ENCODE measurements at regions not wholly inside any gene's neighbourhood (a gene's known extent, or its start where the extent isn't known, plus 50 kb on each side); places are given as distances from the start of the nearest gene placed in this dataset.
"Not testable (repeated sequence)": the region's sequence is repeated elsewhere in the genome, so short reads cannot be mapped to it uniquely, and the experiment has no call there.

DNA sequence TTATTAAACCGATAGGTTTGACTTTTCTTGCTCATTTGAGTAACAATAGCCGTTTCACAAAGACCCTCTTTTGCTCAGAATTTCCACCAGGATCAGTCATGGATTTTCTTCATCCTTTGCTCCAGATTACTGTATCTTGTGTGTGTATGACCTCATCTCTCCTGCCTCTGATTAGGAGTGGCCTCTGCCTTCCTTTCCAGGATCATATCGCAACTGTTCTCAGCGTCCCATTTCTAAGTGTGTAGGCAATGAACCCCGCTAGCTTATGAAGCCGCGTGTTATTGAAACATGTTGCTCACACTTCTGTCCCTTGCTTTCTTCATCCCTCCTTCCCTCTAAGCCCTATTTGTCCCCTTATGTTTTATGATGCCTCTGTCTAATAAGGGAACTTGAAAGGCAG, 169.8 kb upstream of the RPS23 start:
- Histone ChIP-seq H3K27me3 (ENCODE audit: control insufficient read depth, insufficient read depth, low read length) (no peaks in the 10 kb centered on the region), H3K4me2 (ENCODE audit: low read length) (no peak overlapping the region), H3K4me3 (ENCODE audit: low read length) (no peak overlapping the region), H3K4me1 (ENCODE audit: control insufficient read depth, insufficient read depth, low read length) (no peaks in the 10 kb centered on the region), H3K36me3 (ENCODE audit: insufficient read depth, low read length) (no peaks in the 10 kb centered on the region), H3K9me3 (replicated peaks; ENCODE audit: low read length) (no peaks in the 10 kb centered on the region), H3K9ac (ENCODE audit: low read depth, low read length) (no peak overlapping the region)

- H3K4me3 ChIP-seq (ENCODE audit: low read length), result no peak overlapping the region
- no peak overlapping the region for H3K9ac ChIP-seq (ENCODE audit: low read depth, low read length)
- H3K27me3 ChIP-seq (ENCODE audit: control insufficient read depth, insufficient read depth, low read length), result no peaks in the 10 kb centered on the region
- H3K4me1 ChIP-seq (ENCODE audit: control insufficient read depth, insufficient read depth, low read length), result no peaks in the 10 kb centered on the region
- no peaks in the 10 kb centered on the region for H3K36me3 ChIP-seq (ENCODE audit: insufficient read depth, low read length)
- no peak overlapping the region for H3K4me2 ChIP-seq (ENCODE audit: low read length)
- H3K9me3 ChIP-seq (replicated peaks; ENCODE audit: low read length), result no peaks in the 10 kb centered on the region
These were observed 168.7 kb upstream of the RPS23 start for GRCh38 chr5:82446809-82447208.

DNA sequence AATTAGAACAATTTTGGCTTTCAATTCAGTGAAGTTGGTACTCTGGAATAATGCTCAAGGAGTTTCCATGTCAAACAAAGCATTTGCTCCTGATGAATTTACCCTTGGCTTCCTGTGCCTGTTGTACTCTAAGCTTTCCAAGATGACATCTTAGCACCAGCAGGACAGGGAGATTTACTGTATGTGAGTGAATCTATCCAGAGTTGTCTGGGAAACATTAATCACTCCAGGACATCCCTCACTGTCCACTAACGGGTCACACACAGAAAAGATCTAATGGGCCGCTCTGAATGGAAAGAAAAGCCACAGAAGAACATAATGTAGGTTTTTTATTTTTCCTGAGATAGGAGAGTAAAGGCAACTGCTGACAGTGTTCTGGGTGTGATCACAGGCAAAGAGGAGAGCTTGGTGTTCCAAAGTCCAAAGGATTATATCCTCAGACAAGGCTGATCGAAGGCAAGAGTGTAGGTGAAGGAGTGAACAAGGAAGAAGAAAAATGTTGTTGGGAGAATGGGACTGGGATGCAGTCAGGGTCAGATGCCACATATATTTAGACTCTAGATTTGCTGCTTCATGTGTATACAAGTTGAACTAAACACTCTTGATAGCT, 167.7 kb upstream of the RPS23 start:
- Histone ChIP-seq H3K4me1 (ENCODE audit: control insufficient read depth, insufficient read depth, low read length) (no peaks in the 10 kb centered on the region), H3K9me3 (replicated peaks; ENCODE audit: low read length) (no peaks in the 10 kb centered on the region), H3K27me3 (ENCODE audit: control insufficient read depth, insufficient read depth, low read length) (no peaks in the 10 kb centered on the region), H3K36me3 (ENCODE audit: insufficient read depth, low read length) (no peaks in the 10 kb centered on the region), H3K4me3 (ENCODE audit: low read length) (no peak overlapping the region), H3K9ac (ENCODE audit: low read depth, low read length) (no peak overlapping the region), H3K4me2 (ENCODE audit: low read length) (no peak overlapping the region)

DNA sequence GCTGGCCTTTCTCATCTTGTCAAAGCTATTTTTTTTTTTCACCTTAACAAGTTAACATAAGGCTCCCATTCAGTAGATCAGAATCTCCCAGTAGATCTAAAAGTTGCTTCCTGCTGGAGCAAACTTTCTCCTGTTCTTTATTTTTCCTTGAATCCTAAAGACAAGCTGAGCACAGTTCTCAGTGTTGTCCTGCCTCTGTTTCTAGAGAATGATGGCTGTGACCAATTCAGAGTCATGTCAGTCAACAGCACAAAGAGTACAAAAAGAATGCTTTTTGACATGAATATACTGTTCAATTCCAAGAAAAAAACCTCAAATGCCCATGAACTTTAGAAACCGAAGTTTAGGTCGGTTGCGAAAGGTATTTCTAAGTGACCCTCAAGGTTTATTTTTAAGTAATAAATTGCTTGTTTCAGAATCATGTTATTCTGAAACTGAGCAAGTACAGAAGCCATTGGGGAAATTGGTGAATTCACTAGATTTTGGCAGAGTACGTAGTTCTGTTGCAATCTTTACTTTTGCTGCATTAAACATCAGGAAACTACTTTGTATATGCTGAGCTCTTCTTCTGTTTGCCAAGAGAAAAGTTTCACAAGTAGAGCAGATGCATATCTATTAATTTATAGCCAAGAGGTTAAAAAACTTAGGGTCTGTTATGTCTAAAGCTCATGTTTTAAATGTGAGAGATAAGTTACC, 161.7 kb upstream of the RPS23 start:
- H3K9ac ChIP-seq (ENCODE audit: low read depth, low read length), result no peak overlapping the region
- no peaks in the 10 kb centered on the region for H3K9me3 ChIP-seq (replicated peaks; ENCODE audit: low read length)
- no peak overlapping the region for H3K4me3 ChIP-seq (ENCODE audit: low read length)

DNA sequence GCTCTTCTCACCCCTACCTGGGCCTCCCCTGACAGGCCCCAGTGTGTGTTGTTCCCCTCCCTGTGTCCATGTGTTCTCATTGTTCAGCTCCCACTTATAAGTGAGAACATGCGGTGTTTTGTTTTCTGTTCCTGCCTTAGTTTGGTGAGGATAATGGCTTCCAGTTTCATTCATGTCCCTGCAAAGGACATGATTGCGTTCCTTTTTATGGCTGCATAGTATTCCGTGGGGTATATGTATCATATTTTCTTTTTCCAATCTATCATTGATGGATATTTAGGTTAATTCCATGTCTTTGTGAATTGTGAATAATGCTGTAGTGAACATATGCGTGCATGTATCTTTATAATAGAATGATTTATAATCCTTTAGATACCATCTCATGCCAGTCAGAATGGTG, 159.4 kb upstream of the RPS23 start:
- not testable (repeated sequence) for H3K4me2 ChIP-seq (ENCODE audit: low read length); H3K27me3 ChIP-seq (ENCODE audit: control insufficient read depth, insufficient read depth, low read length); H3K36me3 ChIP-seq (ENCODE audit: insufficient read depth, low read length); H3K9ac ChIP-seq (ENCODE audit: low read depth, low read length); H3K4me3 ChIP-seq (ENCODE audit: low read length); H3K9me3 ChIP-seq (replicated peaks; ENCODE audit: low read length); H3K4me1 ChIP-seq (ENCODE audit: control insufficient read depth, insufficient read depth, low read length)

More for the DNA sequence above, 161.7 kb upstream of the RPS23 start:
- Histone ChIP-seq H3K36me3 (ENCODE audit: insufficient read depth, low read length) (no peaks in the 10 kb centered on the region), H3K4me1 (ENCODE audit: control insufficient read depth, insufficient read depth, low read length) (no peaks in the 10 kb centered on the region), H3K4me2 (ENCODE audit: low read length) (no peak overlapping the region), H3K27me3 (ENCODE audit: control insufficient read depth, insufficient read depth, low read length) (no peaks in the 10 kb centered on the region)

GRCh38 chr5:82436291-82436690, 158.1 kb upstream of the RPS23 start:
- Histone ChIP-seq H3K9ac (ENCODE audit: low read depth, low read length) (no peak overlapping the region), H3K4me2 (ENCODE audit: low read length) (no peak overlapping the region), H3K36me3 (ENCODE audit: insufficient read depth, low read length) (no peaks in the 10 kb centered on the region), H3K27me3 (ENCODE audit: control insufficient read depth, insufficient read depth, low read length) (no peaks in the 10 kb centered on the region), H3K4me1 (ENCODE audit: control insufficient read depth, insufficient read depth, low read length) (no peaks in the 10 kb centered on the region), H3K4me3 (ENCODE audit: low read length) (no peak overlapping the region), H3K9me3 (replicated peaks; ENCODE audit: low read length) (no peaks in the 10 kb centered on the region)

DNA sequence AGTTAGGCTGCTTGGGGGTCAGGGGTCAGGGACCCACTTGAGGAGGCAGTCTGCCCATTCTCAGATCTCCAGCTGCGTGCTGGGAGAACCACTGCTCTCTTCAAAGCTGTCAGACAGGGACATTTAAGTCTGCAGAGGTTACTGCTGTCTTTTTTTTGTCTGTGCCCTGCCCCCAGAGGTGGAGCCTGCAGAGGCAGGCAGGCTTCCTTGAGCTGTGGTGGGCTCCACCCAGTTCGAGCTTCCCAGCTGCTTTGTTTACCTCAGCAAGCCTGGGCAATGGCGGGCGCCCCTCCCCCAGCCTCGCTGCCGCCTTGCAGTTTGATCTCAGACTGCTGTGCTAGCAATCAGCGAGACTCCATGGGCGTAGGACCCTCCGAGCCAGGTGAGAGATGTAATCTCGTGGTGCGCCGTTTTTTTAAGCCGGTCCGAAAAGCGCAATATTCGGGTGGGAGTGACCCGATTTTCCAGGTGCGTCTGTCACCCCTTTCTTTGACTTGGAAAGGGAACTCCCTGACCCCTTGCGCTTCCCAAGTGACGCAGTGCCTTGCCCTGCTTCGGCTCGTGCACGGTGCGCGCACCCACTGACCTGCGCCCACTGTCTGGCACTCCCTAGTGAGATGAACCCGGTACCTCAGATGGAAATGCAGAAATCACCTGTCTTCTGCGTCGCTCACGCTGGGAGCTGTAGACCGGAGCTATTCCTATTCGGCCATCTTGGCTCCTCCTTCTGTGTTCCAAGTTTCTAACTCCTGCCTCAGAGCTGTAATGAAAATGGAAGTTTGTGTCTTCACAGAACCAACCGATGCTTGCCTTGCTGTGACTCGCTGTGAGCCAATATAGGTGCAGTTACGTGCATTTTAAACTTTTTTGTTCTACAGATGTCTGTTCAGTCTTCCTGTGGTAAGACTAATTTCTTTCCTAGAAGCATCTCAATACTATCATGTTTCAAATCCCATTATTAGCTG, 156.8 kb upstream of the RPS23 start:
- not testable (repeated sequence) for H3K9me3 ChIP-seq (replicated peaks; ENCODE audit: low read length); H3K4me3 ChIP-seq (ENCODE audit: low read length); H3K9ac ChIP-seq (ENCODE audit: low read depth, low read length); H3K27me3 ChIP-seq (ENCODE audit: control insufficient read depth, insufficient read depth, low read length); H3K4me2 ChIP-seq (ENCODE audit: low read length); H3K36me3 ChIP-seq (ENCODE audit: insufficient read depth, low read length); H3K4me1 ChIP-seq (ENCODE audit: control insufficient read depth, insufficient read depth, low read length)

- H3K4me3 ChIP-seq (ENCODE audit: low read length), result no peak overlapping the region
- H3K4me1 ChIP-seq (ENCODE audit: control insufficient read depth, insufficient read depth, low read length), result peaks cover under 1% of the 10 kb centered on the region
- no peaks in the 10 kb centered on the region for H3K9me3 ChIP-seq (replicated peaks; ENCODE audit: low read length)
- H3K9ac ChIP-seq (ENCODE audit: low read depth, low read length), result no peak overlapping the region
- peaks cover 4% of the 10 kb centered on the region for H3K27me3 ChIP-seq (ENCODE audit: control insufficient read depth, insufficient read depth, low read length)
- H3K36me3 ChIP-seq (ENCODE audit: insufficient read depth, low read length), result no peaks in the 10 kb centered on the region
- no peak overlapping the region for H3K4me2 ChIP-seq (ENCODE audit: low read length)
These were observed 148.5 kb upstream of the RPS23 start for GRCh38 chr5:82426464-82427154.

GRCh38 chr5:82425591-82425990, 147.4 kb upstream of the RPS23 start:
- Histone ChIP-seq H3K36me3 (ENCODE audit: insufficient read depth, low read length) (no peaks in the 10 kb centered on the region), H3K4me3 (ENCODE audit: low read length) (no peak overlapping the region), H3K9me3 (replicated peaks; ENCODE audit: low read length) (no peaks in the 10 kb centered on the region)

GRCh38 chr5:82424211-82424610, 146.1 kb upstream of the RPS23 start:
- H3K4me1 ChIP-seq (ENCODE audit: control insufficient read depth, insufficient read depth, low read length), result peaks cover 10% of the 10 kb centered on the region
- peaks cover 4% of the 10 kb centered on the region for H3K27me3 ChIP-seq (ENCODE audit: control insufficient read depth, insufficient read depth, low read length)
- no peaks in the 10 kb centered on the region for H3K9me3 ChIP-seq (replicated peaks; ENCODE audit: low read length)
- H3K36me3 ChIP-seq (ENCODE audit: insufficient read depth, low read length), result no peaks in the 10 kb centered on the region
- no peak overlapping the region for H3K4me2 ChIP-seq (ENCODE audit: low read length)
- no peak overlapping the region for H3K9ac ChIP-seq (ENCODE audit: low read depth, low read length)
- no peak overlapping the region for H3K4me3 ChIP-seq (ENCODE audit: low read length)

More at GRCh38 chr5:82425591-82425990, 147.4 kb upstream of the RPS23 start:
- Histone ChIP-seq H3K4me2 (ENCODE audit: low read length) (no peak overlapping the region), H3K9ac (ENCODE audit: low read depth, low read length) (no peak overlapping the region), H3K4me1 (ENCODE audit: control insufficient read depth, insufficient read depth, low read length) (peaks cover 10% of the 10 kb centered on the region), H3K27me3 (ENCODE audit: control insufficient read depth, insufficient read depth, low read length) (peaks cover 4% of the 10 kb centered on the region)

- Histone ChIP-seq H3K27me3 (ENCODE audit: control insufficient read depth, insufficient read depth, low read length) (no peaks in the 10 kb centered on the region), H3K4me3 (ENCODE audit: low read length) (no peak overlapping the region), H3K36me3 (ENCODE audit: insufficient read depth, low read length) (no peaks in the 10 kb centered on the region), H3K9ac (ENCODE audit: low read depth, low read length) (no peak overlapping the region), H3K4me2 (ENCODE audit: low read length) (no peak overlapping the region), H3K4me1 (ENCODE audit: control insufficient read depth, insufficient read depth, low read length) (peaks cover 20% of the 10 kb centered on the region), H3K9me3 (replicated peaks; ENCODE audit: low read length) (no peaks in the 10 kb centered on the region)
These were observed 144.6 kb upstream of the RPS23 start for GRCh38 chr5:82422751-82423181.

Data from skeletal muscle satellite cell (primary cell).